Activated naive CD4-positive, alpha-beta T cell treated with anti-CD3 and anti-CD28 coated beads, Interleukin-2, amount 10 ng/mL, durations not matched to agents 7 days and 5 days (primary cell): ENCODE measurements at regions not wholly inside any gene's neighbourhood (a gene's known extent, or its start where the extent isn't known, plus 50 kb on each side); places are given as distances from the start of the nearest gene placed in this dataset.

ENCODE experiments used
- CTCF ChIA-PET: fragments of 350-600 bp; sonication (Branson Sonifier 250); formaldehyde crosslinking; loops from one replicate; lab custom pipeline; 2021; ENCODE audit warnings: antibody characterized with exemption; lab: Charles Lee
- DNase-seq: peaks from one replicate; pipeline ENCODE4 v3.0.0-alpha.2; 2020
- H3K27ac Mint-ChIP-seq: one replicate; pipeline ENCODE4 v1.8.0; 2021; ENCODE audit warnings: mild to moderate bottlenecking, moderate library complexity, mixed read lengths
- H3K27me3 Mint-ChIP-seq: one replicate; pipeline ENCODE4 v1.8.0; 2021; ENCODE audit warnings: mild to moderate bottlenecking, mixed read lengths
- H3K36me3 Mint-ChIP-seq: one replicate; pipeline ENCODE4 v1.8.0; 2021; ENCODE audit warnings: mixed read lengths
- H3K4me1 Mint-ChIP-seq: one replicate; pipeline ENCODE4 v1.8.0; 2021; ENCODE audit warnings: mixed read lengths
- H3K4me3 Mint-ChIP-seq: one replicate; pipeline ENCODE4 v1.8.0; 2021; ENCODE audit warnings: mild to moderate bottlenecking, moderate library complexity, mixed read lengths
- H3K9me3 Mint-ChIP-seq: one replicate; pipeline ENCODE4 v1.8.0; 2021; ENCODE audit warnings: mixed read lengths

GRCh38 chr10:131430716-131431412, 119.3 kb upstream of the TCERG1L start:
- CTCF ChIA-PET = no interaction called here
- Mint-ChIP-seq H3K4me3 (no peak overlapping the region), H3K27me3 (no peaks in the 10 kb centered on the region), H3K4me1 (no peaks in the 10 kb centered on the region), H3K9me3 (no peaks in the 10 kb centered on the region), H3K36me3 (no peaks in the 10 kb centered on the region), H3K27ac (no peak overlapping the region)
- DNase-seq = no peak

GRCh38 chr10:131431533-131431932, 120.0 kb upstream of the TCERG1L start:
- no peaks in the 10 kb centered on the region for H3K9me3 Mint-ChIP-seq
- H3K27ac Mint-ChIP-seq = no peak overlapping the region
- no peaks in the 10 kb centered on the region for H3K4me1 Mint-ChIP-seq
- DNase-seq = no peak
- no peak overlapping the region for H3K4me3 Mint-ChIP-seq
- CTCF ChIA-PET = interaction anchor here (1.1 kb wide), 1 partner anchor 24 kb away, joined by 3 read pairs; no protein-coding TSS in a partner anchor
- H3K27me3 Mint-ChIP-seq = no peaks in the 10 kb centered on the region
- no peaks in the 10 kb centered on the region for H3K36me3 Mint-ChIP-seq

- CTCF ChIA-PET = interaction anchor here (1.1 kb wide), 1 partner anchor 23 kb away, joined by 3 read pairs; no protein-coding TSS in a partner anchor
- DNase-seq = no peak
- Mint-ChIP-seq H3K27me3 (no peaks in the 10 kb centered on the region), H3K4me1 (no peaks in the 10 kb centered on the region), H3K27ac (no peak overlapping the region), H3K4me3 (no peak overlapping the region), H3K36me3 (no peaks in the 10 kb centered on the region), H3K9me3 (no peaks in the 10 kb centered on the region)
These were observed 120.6 kb upstream of the TCERG1L start for GRCh38 chr10:131431978-131432690.

GRCh38 chr10:131433568-131433967, 122.0 kb upstream of the TCERG1L start:
- H3K9me3 Mint-ChIP-seq = no peaks in the 10 kb centered on the region

GRCh38 chr10:131435232-131435631, 123.7 kb upstream of the TCERG1L start:
- Mint-ChIP-seq H3K4me1 (no peaks in the 10 kb centered on the region), H3K4me3 (no peak overlapping the region), H3K36me3 (no peaks in the 10 kb centered on the region), H3K27ac (no peak overlapping the region), H3K9me3 (no peaks in the 10 kb centered on the region), H3K27me3 (no peaks in the 10 kb centered on the region)
- no peak for DNase-seq
- CTCF ChIA-PET = no interaction called here

More at GRCh38 chr10:131433568-131433967, 122.0 kb upstream of the TCERG1L start:
- Mint-ChIP-seq H3K27ac (no peak overlapping the region), H3K27me3 (no peaks in the 10 kb centered on the region), H3K36me3 (no peaks in the 10 kb centered on the region), H3K4me3 (no peak overlapping the region), H3K4me1 (no peaks in the 10 kb centered on the region)
- CTCF ChIA-PET = no interaction called here
- no peak for DNase-seq

- Mint-ChIP-seq H3K27me3 (no peaks in the 10 kb centered on the region), H3K4me1 (no peaks in the 10 kb centered on the region), H3K27ac (no peak overlapping the region), H3K9me3 (no peaks in the 10 kb centered on the region), H3K4me3 (no peak overlapping the region), H3K36me3 (no peaks in the 10 kb centered on the region)
- no peak for DNase-seq
- CTCF ChIA-PET = no interaction called here
These were observed 124.4 kb upstream of the TCERG1L start for GRCh38 chr10:131435760-131436457.

GRCh38 chr10:131436458-131436857, 124.9 kb upstream of the TCERG1L start:
- H3K36me3 Mint-ChIP-seq = no peaks in the 10 kb centered on the region
- CTCF ChIA-PET = no interaction called here
- no peaks in the 10 kb centered on the region for H3K27me3 Mint-ChIP-seq
- H3K4me3 Mint-ChIP-seq = no peak overlapping the region
- no peak for DNase-seq
- no peaks in the 10 kb centered on the region for H3K9me3 Mint-ChIP-seq
- no peaks in the 10 kb centered on the region for H3K4me1 Mint-ChIP-seq
- H3K27ac Mint-ChIP-seq = no peak overlapping the region

- DNase-seq = no peak
- H3K27me3 Mint-ChIP-seq = no peaks in the 10 kb centered on the region
- no peaks in the 10 kb centered on the region for H3K9me3 Mint-ChIP-seq
- H3K27ac Mint-ChIP-seq = no peak overlapping the region
- H3K4me3 Mint-ChIP-seq = no peak overlapping the region
- H3K36me3 Mint-ChIP-seq = no peaks in the 10 kb centered on the region
- CTCF ChIA-PET = no interaction called here
- H3K4me1 Mint-ChIP-seq = no peaks in the 10 kb centered on the region
These were observed 126.3 kb upstream of the TCERG1L start for GRCh38 chr10:131437556-131438475.

GRCh38 chr10:131438665-131439064, 127.1 kb upstream of the TCERG1L start:
- Mint-ChIP-seq H3K27me3 (no peaks in the 10 kb centered on the region), H3K36me3 (no peaks in the 10 kb centered on the region)
- CTCF ChIA-PET = no interaction called here

GRCh38 chr10:131439705-131440104, 128.2 kb upstream of the TCERG1L start:
- CTCF ChIA-PET = interaction anchor here (0.9 kb wide), 1 partner anchor 14 kb away, joined by 3 read pairs; no protein-coding TSS in a partner anchor
- Mint-ChIP-seq H3K9me3 (no peaks in the 10 kb centered on the region), H3K36me3 (no peaks in the 10 kb centered on the region), H3K4me1 (no peaks in the 10 kb centered on the region), H3K4me3 (no peak overlapping the region), H3K27ac (no peak overlapping the region), H3K27me3 (no peaks in the 10 kb centered on the region)
- DNase-seq = no peak

More at GRCh38 chr10:131438665-131439064, 127.1 kb upstream of the TCERG1L start:
- H3K4me1 Mint-ChIP-seq = no peaks in the 10 kb centered on the region
- no peak overlapping the region for H3K4me3 Mint-ChIP-seq
- H3K9me3 Mint-ChIP-seq = no peaks in the 10 kb centered on the region
- DNase-seq = no peak
- no peak overlapping the region for H3K27ac Mint-ChIP-seq

- DNase-seq = no peak
- Mint-ChIP-seq H3K9me3 (no peaks in the 10 kb centered on the region), H3K27me3 (no peaks in the 10 kb centered on the region), H3K4me3 (no peak overlapping the region), H3K4me1 (no peaks in the 10 kb centered on the region), H3K27ac (no peak overlapping the region), H3K36me3 (no peaks in the 10 kb centered on the region)
- CTCF ChIA-PET = interaction anchor here (0.9 to 1.4 kb wide), 3 partner anchors 13 to 286 kb away, joined by 3 to 5 read pairs (median 3); no protein-coding TSS in a partner anchor
These were observed 129.2 kb upstream of the TCERG1L start for GRCh38 chr10:131440405-131441360.

GRCh38 chr10:131442271-131442670, 130.8 kb upstream of the TCERG1L start:
- no peak overlapping the region for H3K4me3 Mint-ChIP-seq
- H3K36me3 Mint-ChIP-seq = no peaks in the 10 kb centered on the region
- H3K27ac Mint-ChIP-seq = no peak overlapping the region
- CTCF ChIA-PET = interaction anchor here (1.0 kb wide), 1 partner anchor 13 kb away, joined by 3 read pairs; no protein-coding TSS in a partner anchor
- no peaks in the 10 kb centered on the region for H3K9me3 Mint-ChIP-seq
- H3K4me1 Mint-ChIP-seq = no peaks in the 10 kb centered on the region
- no peaks in the 10 kb centered on the region for H3K27me3 Mint-ChIP-seq
- DNase-seq = no peak

GRCh38 chr10:131444286-131444685, 132.8 kb upstream of the TCERG1L start:
- no peaks in the 10 kb centered on the region for H3K36me3 Mint-ChIP-seq
- no peaks in the 10 kb centered on the region for H3K9me3 Mint-ChIP-seq
- no peak overlapping the region for H3K27ac Mint-ChIP-seq
- CTCF ChIA-PET = no interaction called here
- no peaks in the 10 kb centered on the region for H3K4me1 Mint-ChIP-seq
- no peak overlapping the region for H3K4me3 Mint-ChIP-seq
- DNase-seq = no peak
- H3K27me3 Mint-ChIP-seq = no peaks in the 10 kb centered on the region
